Amniotic stem cell (primary cell): ENCODE measurements at regions not wholly inside any gene's neighbourhood (a gene's known extent, or its start where the extent isn't known, plus 50 kb on each side); places are given as distances from the start of the nearest gene placed in this dataset.
"Not testable (repeated sequence)": the region's sequence is repeated elsewhere in the genome, so short reads cannot be mapped to it uniquely, and the experiment has no call there.

Experiments
- DNase-seq: peaks from one replicate; lab custom pipeline; 2025; lab: John Stamatoyannopoulos, UW

DNA sequence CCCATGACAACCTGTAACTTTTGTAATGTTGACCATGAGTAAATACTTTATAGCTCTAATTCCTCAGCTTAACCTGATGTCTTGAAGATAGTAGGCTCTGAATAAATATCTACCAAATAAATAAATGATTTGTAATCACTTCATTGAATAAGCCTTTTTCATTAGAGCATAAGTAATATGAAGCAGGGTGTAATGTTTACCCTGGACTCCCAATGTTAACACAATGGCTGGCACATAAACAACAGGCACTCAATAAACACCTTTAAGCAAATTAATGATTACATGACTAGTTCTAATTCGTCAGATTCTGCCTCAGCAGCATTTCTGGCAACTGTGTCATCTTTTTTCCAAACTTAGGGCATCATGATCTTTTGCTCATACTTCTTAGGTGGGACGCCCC, 396.3 kb downstream of the LIG4 start:
- no peak for DNase-seq

DNA sequence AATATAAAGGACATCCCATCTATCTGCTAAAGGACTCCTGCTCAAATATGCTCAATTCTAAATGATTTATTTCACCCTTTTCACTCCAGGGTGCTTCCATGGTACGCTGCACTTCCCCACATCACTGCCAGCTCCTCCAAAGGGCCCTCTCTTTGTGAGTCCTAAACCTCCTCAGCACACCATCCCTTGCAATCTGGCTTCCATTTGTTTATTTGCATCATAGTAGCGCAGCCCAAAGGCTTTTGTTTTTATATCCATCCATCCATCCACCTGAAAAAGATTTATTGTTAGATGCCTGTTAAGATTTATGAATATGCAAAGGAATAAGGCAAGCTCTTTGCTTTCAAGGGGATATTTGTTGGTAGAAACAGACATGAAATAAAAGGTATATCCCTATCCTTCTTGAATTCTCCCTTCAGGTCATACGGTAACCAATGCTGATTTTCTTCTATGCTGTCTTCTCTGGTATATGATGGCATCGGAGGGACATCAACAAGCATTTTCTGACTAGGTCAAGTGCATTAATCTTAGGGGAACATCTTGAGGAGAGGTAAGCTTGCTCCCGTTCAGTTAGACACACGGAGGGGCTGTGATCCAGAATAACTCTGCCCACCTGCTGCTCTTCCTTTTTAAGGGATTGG, 397.6 kb downstream of the LIG4 start:
- no peak for DNase-seq

DNA sequence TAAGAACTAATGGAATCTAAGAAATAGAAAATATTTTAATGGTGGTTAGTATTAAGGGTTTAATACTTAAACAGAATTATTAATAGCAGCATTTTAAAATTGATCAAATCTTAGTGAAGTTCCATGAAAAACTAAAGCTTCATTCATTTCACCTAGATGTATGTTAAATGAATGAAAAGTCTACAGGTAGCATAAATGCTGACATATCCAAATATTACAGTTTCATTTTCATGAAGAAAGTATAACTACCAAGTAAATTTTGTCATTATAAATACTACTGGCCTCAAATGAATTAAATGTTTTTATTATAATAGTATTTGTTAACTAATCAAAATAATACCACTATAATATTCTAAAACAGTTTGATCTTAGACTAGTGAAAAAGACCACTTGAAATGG, 403.3 kb downstream of the LIG4 start:
- DNase-seq = no peak

DNA sequence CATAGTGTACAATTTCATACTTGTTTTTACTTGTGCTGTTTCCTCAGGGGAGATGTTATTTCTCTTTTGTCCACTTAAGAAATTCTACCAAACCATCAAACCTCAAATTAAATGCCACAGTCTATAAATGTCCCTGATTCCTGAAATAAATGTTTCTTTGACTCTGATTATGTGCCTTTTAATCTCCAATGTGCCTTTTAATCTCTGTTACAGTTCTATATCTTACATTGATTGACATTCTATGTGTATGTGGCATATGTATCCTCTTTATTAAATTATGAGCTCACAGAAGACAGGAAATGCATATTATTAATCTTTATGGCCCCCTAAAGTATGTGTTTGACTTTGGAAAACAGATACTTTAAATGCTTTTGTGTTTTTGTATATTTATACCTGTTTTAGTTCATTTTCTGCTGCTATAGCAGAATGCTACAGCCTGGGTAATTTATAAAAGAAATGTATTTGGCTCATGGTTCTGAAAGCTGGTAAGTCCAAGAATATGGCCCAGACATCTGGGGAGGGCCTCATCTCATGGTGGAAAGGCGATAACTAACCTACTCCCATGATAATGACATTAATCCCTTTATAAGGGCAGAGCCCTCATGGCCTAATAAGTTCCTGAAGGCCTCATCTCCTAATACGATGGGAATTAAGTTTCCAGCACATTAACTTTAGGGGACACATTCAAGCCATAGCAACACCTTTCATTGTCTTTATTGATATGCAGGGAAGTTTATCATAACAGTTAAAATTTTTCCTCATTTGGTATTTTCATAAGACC, 403.9 kb downstream of the LIG4 start:
- DNase-seq = no peak

DNA sequence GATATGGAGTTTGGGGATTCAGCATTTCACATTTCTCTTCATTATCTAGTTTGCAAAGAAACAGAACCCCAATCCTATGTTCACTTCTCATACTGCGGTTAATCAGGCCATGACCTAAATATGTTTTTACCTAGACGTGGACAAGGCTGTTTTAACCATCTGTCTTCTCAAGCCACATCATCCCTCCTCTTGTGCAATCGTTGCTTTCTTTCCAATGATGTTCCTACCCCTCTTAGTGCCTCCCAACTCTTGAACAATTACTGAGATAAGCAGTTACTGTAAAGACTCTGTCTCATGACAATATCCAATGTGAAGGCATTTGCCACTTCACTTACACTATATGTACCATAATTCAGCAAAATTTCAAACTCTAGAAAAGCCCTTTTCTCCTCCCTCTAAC, 406.2 kb downstream of the LIG4 start:
- no peak for DNase-seq

DNA sequence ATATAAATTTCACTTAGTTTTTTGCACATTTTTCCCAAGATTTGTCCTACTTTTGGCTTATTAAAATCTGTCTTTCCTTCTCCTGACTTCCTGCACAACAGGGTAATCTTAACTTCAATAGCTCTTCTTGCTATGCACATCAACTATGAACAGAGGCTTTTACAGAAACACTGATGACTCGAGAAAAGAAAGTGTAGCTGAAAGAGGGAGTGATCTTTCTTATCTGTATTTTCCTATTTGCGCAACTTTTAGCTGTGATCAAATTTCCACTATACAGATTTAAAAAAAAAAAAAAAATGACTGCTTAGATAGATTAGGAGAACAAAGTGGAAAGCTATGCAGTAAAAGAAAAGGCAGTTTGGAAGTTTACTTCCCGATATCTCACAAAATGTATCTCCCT, 406.9 kb downstream of the LIG4 start:
- no peak for DNase-seq

DNA sequence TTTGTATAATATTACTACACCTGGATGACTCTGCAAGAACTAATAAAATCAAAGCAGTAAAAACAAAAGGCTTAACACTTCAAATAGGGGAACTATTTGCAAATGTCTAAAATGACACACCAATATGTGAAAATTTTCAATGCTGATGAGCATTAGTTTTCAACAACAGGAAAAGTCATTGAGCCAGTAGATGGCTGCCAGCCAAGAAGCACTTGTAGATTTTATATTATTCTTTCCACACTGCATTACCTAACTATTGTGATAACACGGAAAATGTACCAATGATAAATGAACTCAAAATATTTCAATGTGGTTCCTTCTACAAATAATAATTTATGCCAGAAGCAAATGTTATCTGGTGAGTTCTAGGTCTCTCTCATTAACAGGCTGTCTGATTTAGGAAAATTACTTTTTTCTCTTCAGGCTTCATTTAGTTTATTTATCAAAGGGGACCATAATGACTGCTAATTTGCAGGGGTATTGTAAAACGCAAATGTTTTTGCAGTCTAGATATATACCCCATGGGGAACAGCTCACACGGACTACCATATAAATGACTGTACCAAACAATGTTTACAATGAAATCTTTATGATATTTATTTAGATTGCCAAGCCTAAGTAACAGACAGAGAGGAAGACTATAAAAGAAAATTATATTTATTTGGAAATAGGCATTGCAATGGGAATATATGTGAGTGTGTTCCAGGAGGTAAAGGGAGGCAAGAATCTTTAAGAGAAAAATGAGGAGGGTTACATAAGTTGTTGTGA, 407.8 kb downstream of the LIG4 start:
- no peak for DNase-seq

DNA sequence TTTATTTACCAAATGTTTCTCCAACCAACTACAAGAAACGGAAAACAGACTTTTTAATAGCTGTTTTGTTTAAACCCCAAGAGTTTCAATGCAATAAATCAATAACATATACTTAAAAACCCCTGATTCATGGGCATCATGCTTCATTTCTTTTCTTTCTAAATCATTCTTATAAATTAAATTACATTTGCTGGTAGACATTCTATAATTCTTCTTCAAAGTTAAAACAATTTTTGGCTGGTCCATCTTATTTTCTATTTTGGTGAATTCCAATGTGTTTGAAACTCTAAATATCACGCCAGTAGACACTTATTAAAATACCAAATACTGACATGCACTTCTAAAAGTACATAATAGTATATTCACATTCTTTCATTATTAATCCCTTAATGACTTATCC, 408.6 kb downstream of the LIG4 start:
- no peak for DNase-seq

DNA sequence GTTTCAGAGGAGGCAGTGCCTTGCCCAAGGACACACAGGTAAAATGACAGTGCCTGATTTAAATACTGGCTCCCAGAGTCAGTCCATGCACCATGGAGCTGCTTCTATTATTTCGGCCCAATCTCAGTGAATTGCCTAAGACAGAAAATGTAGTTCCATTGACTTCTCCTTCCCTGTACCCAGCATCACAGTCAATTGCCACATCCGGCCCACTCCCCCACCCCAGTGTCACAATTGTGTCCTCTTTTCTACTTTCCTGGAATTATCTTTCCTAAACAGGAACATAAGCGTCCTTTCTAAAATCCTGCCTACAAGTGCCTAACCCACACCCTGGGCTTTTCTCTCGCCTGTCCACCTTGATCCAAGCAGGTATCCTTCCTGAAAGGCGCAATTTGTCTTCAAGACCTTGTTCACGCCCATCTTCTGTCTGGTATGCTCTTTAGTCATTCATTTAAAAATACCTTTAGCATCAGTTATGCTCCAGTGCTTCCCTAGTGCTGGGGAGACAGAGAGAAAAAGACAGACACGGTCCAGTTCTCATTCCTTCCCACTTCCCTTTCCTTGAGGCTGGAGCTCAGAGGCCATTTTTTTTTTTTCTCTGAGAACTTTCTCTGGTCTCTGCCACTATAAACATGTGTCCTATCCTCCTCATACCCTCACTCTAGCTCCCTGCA, 411.4 kb downstream of the LIG4 start:
- no peak for DNase-seq

DNA sequence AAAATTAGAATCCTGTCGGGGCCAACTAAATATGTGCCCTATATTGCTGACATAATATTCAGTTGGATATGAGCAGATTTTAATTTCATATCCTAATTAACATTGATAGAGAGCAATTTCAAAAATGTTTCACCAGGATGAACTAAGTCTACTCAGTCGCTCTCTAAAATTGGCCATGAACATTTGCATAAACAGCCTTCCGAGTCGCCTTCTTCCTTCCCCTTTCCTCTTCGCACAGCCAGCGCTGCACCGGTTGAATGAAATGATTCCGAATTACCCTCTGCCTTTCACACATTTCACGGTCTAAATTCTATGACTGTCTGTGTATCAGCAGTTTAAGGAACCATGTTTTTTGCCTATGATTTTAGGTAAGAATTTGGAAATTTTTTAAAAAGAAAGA, 413.7 kb downstream of the LIG4 start:
- no peak for DNase-seq

DNA sequence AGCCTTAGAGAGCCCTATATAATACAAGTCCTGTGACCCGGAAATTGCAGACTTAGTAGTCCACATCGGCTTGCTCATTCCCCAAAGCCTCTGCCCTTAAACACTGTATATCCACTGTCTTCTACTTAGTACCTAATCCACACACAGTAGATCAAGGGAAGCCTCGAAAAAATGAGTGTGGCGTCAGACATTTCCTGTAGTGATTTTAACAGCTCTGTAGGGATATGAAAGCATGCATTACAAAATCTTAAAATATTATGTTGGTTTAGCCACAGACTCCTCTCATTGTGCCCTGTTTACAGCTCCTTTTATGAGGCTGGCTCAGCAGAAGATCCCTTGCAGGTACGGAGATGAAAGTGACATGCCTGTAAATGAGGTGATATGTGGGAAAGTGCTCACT, 416.3 kb downstream of the LIG4 start:
- no peak for DNase-seq

DNA sequence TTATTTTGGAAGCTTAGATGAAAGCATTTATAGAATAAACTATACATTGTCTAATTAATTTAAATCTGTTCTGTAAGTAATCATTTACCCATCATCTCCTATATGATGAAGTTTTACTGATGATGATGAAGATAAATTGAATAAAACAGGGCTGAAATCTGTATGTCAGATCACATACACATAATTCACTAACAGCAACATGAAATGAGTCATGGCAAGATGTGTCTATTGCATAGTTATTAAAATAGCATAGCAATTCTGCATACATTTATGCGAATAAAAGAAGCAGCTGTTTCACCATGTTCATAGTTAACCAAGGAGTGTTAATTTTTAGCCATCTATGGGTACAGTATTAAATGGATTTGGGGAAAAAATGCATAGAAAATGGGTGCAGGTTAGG, 424.9 kb downstream of the LIG4 start:
- no peak for DNase-seq

DNA sequence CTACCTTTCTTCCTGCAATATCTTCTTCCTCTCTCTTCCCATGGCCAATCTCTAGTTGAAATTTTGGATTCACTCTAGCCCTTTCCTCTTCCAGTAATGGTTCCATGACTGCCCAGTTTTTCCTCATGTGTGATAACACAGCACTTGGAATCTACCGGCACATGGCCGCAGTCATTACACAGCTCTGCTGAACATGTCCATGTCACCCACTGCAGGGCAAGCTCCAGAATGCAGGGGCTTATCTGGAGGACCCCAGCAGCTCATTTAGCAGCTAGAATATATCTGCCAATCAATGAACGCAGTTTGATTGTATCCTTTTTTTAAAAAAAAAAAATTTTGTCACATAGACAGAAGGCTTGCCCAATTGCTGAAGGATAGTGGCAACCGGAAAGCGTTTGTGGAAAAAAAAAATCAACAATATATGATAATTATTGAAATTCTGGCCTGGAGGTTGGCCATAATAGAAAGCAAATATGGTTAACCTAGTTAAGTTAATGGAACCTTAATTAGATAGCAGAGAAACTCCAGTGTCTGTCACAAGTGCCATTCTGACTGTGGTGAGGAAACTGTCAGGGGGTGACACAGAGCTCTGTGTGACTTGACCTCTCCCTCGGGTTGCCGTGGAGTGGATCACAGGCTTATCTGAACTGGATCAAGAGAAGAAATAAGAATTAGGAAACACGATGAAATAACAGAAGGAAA, 426.7 kb downstream of the LIG4 start:
- DNase-seq = no peak

DNA sequence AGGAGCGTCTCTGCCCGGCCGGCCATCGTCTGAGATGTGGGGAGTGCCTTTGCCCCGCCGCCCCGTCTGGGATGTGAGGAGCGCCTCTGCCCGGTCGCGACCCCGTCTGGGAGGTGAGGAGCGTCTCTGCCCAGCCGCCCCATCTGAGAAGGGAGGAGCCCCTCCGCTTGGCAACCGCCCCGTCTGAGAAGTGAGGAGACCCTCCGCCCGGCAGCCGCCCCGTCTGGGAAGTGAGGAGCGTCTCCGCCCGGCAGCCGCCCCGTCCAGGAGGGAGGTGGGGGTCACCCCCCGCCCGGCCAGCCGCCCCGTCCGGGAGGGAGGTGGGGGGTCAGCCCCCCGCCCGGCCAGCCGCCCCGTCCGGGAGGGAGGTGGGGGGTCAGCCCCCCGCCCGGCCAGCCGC, 432.7 kb downstream of the LIG4 start:
- DNase-seq = not testable (repeated sequence)

DNA sequence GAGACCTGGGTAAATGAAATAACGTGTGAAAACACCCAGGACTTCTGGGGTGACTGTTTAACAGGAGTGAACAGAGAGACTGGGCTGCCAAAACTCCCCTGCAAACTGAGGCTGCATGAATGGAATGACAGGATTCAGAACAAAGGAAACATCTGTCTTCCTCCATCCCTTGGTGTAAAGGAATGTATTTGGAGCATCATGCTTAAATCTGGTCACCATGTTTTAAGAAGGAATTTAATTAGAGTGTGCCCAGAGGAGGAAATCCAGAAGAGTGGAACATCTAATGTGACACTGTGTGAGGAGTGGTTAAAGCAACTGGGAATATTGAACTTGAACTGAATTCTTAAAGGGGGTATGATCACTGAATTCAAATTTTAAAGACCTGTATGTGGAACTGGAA, 437.2 kb downstream of the LIG4 start:
- no peak for DNase-seq

DNA sequence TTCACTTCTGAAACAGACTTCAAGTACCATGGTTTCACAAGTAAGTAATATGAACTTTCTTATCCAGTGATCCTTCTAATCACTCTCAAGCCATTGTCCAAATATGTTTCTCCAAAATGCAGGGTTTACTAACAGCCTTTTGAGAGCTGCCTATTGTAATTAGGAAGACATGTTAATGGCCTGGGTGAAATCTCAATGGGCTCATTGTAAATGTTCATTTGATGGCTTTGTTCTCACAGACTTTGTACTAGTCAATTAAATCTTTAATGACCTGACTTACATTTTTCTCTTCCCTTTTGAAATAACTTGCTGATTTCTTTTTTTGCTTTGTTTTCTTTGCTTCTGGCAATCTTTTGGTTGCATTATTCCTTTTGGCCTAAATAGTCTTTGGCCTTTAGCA, 444.8 kb downstream of the LIG4 start:
- no peak for DNase-seq

DNA sequence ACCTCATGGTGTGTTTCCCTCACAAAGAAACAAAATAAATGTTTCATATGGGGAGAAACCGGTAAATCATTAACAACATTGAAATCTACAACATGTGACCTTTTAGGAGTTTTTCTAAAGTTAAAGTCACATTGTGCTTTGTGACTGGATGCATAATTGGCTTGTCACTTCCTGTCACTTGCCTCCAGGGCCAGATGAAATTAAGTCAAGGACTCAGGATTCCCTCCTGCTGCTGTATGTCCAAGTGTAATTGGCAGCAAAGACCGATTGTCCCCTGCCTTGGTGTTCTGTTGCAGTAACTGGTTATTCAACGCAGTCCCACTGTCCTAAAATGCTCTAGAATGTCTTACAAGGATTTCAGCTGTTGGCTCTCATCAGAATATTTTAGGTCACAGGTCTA, 448.2 kb downstream of the LIG4 start:
- no peak for DNase-seq

DNA sequence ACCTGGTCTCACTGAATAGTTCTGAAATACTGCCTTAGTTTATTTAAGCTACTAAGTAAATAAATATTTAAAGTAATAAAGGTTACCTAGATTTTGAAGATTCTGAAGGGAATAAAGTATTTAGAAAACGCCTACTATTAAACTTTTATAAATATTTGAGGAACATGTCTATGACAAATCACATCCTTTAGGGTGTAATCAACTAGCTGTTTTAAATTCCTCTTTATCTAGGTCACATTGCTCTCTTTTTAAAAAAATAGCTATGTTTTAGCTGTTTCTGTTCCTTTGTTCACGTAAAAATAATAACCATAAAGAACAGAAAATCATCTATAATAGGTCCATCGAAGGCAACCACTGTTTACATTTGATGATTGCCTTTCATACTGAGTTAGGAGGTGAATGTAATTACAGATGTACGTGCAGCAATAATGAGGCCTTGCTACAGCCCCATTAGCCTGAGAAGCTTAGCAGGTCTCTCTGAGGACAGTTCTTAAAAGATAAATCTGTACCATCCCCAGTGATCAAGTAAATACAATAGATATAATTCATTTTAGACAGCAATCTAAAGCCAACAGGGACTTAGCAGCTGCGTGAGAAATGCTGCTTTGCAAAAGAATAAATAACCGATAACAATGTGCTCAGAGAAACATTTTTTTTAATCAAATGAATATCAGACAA, 449.5 kb downstream of the LIG4 start:
- DNase-seq = no peak

DNA sequence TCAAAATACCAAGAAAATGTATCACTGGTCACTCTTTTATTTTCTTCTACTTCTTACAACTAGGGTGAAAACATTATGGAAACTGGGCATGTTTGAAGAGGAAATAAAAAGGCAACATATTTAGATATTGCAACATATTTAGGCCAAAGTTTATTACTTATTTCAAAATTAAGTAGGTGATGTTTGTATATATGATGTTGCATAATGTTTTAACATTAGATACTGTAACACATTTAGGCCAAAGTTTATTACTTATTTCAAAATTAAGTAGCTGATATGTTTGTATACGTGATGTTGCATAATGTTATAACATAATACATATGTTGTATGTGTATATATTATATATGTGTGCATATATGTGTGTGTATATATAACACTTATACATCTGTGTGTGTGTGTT, 451.3 kb downstream of the LIG4 start:
- no peak for DNase-seq

DNA sequence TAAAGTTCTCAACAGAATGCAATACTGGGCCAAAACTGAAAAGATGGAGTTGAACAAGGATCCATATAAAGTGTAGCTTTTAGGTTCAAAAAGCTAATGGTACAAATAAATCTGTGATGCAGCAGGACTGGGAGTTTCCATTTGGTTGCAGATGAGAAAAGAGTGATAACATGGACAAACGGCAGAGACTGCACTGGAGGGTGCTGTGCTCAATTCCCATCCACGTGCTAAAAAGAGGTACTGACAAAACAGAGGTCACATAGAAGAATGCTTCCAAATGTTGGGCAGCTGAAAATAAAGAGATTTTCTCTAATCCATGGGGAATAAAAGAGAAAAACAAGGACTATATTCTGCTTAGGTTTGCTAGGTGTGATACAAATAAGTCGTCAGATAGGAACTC, 461.6 kb downstream of the LIG4 start:
- DNase-seq = no peak

DNA sequence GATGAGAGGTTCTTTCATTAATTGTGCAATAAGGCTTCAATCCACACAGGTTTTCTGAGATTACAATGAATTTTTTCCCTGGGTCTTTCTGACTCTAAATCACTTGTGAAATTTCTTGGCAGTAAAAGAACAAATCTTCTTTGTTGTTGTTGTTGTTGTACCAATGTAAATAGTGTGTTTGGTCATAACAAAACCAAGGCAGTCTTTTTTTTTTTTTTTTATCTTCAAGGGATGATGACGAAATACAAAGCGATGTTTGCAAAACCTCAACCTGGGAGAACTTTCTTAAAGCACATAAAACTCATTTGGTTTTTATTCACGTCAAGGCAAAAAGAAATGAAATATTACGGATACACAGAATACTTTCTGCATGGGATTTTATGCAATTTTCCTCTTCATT, 462.0 kb downstream of the LIG4 start:
- no peak for DNase-seq

DNA sequence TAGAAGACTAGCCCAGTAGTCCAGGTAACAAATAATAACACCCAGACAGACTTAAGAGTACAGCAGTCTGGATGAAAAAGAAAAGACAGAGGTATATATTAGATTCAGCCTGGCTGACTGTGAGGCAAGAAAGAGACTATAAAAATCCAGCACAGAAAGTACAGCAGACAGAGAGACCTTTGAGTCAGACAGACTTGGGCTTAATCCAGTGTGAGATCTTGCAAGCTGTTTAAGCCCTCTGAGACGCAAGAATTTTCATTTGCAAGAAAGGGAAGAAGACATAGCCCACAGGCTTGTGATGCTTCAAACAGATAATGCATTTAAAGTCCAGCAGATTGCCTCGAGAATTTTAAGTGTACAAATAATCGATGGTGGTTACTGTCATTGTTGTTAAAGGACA, 471.4 kb downstream of the LIG4 start:
- no peak for DNase-seq
